Osteoblast (primary cell): ENCODE measurements at regions not wholly inside any gene's neighbourhood (a gene's known extent, or its start where the extent isn't known, plus 50 kb on each side); places are given as distances from the start of the nearest gene placed in this dataset.

Source experiments
- DNase-seq: peaks from one replicate; pipeline ENCODE4 v3.0.0; 2011; ENCODE audit warnings: low spot score, mixed read lengths; ENCODE audit not compliant: insufficient read length; ENCODE audit errors: missing footprints
- H2AFZ ChIP-seq: 2 replicates; pipeline ENCODE4 v1.6.0; 2011; ENCODE audit warnings: mild to moderate bottlenecking, low read length
- H3K27ac ChIP-seq: 2 replicates; pipeline ENCODE4 v1.5.1; 2011; ENCODE audit warnings: mild to moderate bottlenecking, low read depth, low read length, moderate library complexity
- H3K27me3 ChIP-seq: 2 replicates; pipeline ENCODE4 v1.6.0; 2012; ENCODE audit warnings: mild to moderate bottlenecking, control low read depth, inconsistent platforms, low read length, moderate library complexity; ENCODE audit not compliant: insufficient read depth
- H3K36me3 ChIP-seq: 2 replicates; pipeline ENCODE4 v1.5.1; 2011; ENCODE audit warnings: mild to moderate bottlenecking, low read length, control low read depth, moderate library complexity; ENCODE audit not compliant: insufficient read depth
- H3K4me1 ChIP-seq: 2 replicates; pipeline ENCODE4 v1.5.1; 2011; ENCODE audit warnings: mild to moderate bottlenecking, low read length, control low read depth, moderate library complexity; ENCODE audit not compliant: insufficient read depth
- H3K4me2 ChIP-seq: 2 replicates; pipeline ENCODE4 v1.6.0; 2011; ENCODE audit warnings: mild to moderate bottlenecking, low read length; ENCODE audit not compliant: insufficient read depth
- H3K4me3 ChIP-seq: fragments of 200-600 bp; sonication (generic); 3 replicates; pipeline ENCODE4 v1.5.1; 2012; ENCODE audit warnings: mild to moderate bottlenecking, low read length, inconsistent platforms; ENCODE audit not compliant: insufficient read depth
- H3K79me2 ChIP-seq: 2 replicates; pipeline ENCODE4 v1.6.0; 2012; ENCODE audit warnings: mild to moderate bottlenecking, low read length, control low read depth, inconsistent platforms; ENCODE audit not compliant: insufficient read depth
- H3K9me3 ChIP-seq: 2 replicates; pipeline ENCODE4 v1.5.1; 2011; ENCODE audit warnings: low read depth, low read length, control low read depth
- H4K20me1 ChIP-seq: 2 replicates; pipeline ENCODE4 v1.6.0; 2012; ENCODE audit warnings: mild to moderate bottlenecking, low read length, control low read depth; ENCODE audit not compliant: insufficient read depth
- CTCF ChIP-seq: IDR thresholded peaks from 2 replicates; pipeline ENCODE4 v1.5.1; 2011; ENCODE audit warnings: mild to moderate bottlenecking, low read depth, low read length, moderate library complexity; ENCODE audit errors: extremely low read depth

DNA sequence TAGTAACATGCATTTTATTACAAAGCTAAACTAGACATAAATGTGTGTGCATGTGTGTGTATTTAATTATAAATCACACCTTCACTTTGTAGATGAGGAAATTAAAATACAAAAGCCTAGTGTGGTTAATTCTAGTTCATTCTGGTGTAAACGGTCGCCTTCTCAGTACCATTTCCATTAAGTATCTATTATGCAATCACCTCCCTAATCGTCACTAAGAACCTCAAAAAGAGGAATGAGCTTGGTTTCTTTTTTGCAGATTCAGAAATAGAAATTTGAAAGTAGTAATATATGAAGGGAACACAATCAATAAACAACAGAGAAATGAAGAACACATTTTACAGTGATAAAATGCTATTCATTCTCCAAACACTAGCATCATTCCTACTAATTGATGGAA, 233.2 kb downstream of the ZBBX start:
- no peaks in the 10 kb centered on the region for H4K20me1 ChIP-seq
- H3K9me3 ChIP-seq, result no peaks in the 10 kb centered on the region
- TF ChIP-seq CTCF, result no peak
- no peaks in the 10 kb centered on the region for H3K4me1 ChIP-seq
- no peaks in the 10 kb centered on the region for H3K27me3 ChIP-seq
- no peak overlapping the region for H3K4me3 ChIP-seq
- H3K79me2 ChIP-seq, result no peaks in the 10 kb centered on the region
- no peak overlapping the region for H2AFZ ChIP-seq
- H3K4me2 ChIP-seq, result no peak overlapping the region
- H3K36me3 ChIP-seq, result no peaks in the 10 kb centered on the region
- DNase-seq, result no peak
- H3K27ac ChIP-seq, result no peak overlapping the region

- no peaks in the 10 kb centered on the region for H3K27me3 ChIP-seq
- TF ChIP-seq CTCF, result no peak
- no peak overlapping the region for H3K4me2 ChIP-seq
- H3K9me3 ChIP-seq, result no peaks in the 10 kb centered on the region
- H2AFZ ChIP-seq, result no peak overlapping the region
- no peaks in the 10 kb centered on the region for H3K4me1 ChIP-seq
- H3K79me2 ChIP-seq, result no peaks in the 10 kb centered on the region
- no peak overlapping the region for H3K27ac ChIP-seq
- DNase-seq, result no peak
- H3K36me3 ChIP-seq, result no peaks in the 10 kb centered on the region
- no peak overlapping the region for H3K4me3 ChIP-seq
- H4K20me1 ChIP-seq, result no peaks in the 10 kb centered on the region
Observed at GRCh38 chr3:167125612-167126407, 254.3 kb downstream of the ZBBX start.

DNA sequence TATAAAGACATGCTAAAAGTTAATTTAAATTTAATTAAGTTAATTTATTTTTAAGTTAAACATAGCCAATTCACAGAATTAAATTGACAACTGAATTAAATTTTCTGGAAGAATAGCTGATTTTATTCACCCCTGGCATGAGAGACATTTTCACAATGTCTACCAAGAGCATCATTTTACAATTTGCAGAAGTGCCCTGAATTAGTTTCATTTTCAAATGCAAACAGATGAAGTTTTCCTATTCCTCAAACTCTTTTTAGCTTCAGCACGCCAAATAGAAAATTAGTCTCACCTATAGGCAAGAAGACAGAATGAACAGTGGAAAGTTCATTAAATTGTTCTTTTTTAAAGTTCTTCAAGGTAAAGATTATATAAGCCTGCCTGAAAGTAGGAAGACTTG, 259.3 kb downstream of the ZBBX start:
- no peaks in the 10 kb centered on the region for H3K4me1 ChIP-seq

More for the DNA sequence above, 259.3 kb downstream of the ZBBX start:
- no peaks in the 10 kb centered on the region for H3K36me3 ChIP-seq
- no peak overlapping the region for H2AFZ ChIP-seq
- H3K9me3 ChIP-seq, result peaks cover 2% of the 10 kb centered on the region
- no peaks in the 10 kb centered on the region for H4K20me1 ChIP-seq
- no peak overlapping the region for H3K27ac ChIP-seq
- no peaks in the 10 kb centered on the region for H3K27me3 ChIP-seq
- no peak overlapping the region for H3K4me2 ChIP-seq
- H3K79me2 ChIP-seq, result no peaks in the 10 kb centered on the region
- no peak overlapping the region for H3K4me3 ChIP-seq
- DNase-seq, result no peak
- TF ChIP-seq CTCF, result no peak
